ENCODE measurements at regions not wholly inside any gene's neighbourhood (a gene's known extent, or its start where the extent isn't known, plus 50 kb on each side); places are given as distances from the start of the nearest gene placed in this dataset.

DNA sequence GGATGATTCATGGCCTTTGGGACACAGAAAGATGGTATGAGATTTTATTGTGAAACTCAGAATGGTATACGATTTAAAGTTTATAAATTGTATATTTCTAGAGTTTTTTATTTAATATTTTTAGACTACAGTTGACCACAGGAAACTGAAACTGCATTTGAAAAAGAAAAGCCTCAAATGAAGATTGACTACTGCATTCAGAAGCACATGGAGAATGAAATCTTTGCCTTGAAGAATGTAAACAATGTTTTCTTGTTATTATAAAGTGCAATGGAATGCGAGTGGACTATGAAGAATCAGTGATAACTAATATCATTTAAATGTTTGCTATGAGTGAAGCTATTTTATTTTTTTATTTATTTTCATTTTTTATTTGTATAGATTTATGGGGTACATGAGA, 169.1 kb upstream of the CDH18 start:
- FAIRE-seq (no peak), DNase-seq (no peak)
- Histone ChIP-seq H3K27me3 (ENCODE audit: control insufficient read depth, insufficient read depth, low read length) (no peaks in the 10 kb centered on the region), H3K4me1 (ENCODE audit: control insufficient read depth in 2 of 3, insufficient read depth in 2 of 3, low read depth in 1 of 3, low read length in 3 of 3) (no peaks in the 10 kb centered on the region), H3K9me3 (ENCODE audit: control insufficient read depth in 2 of 3, insufficient read depth in 1 of 3, low read length in 3 of 3) (no peaks in the 10 kb centered on the region), H3K9ac (ENCODE audit: low read length in 3 of 3) (no peak overlapping the region), H3K27ac (ENCODE audit: low read depth in 2 of 2, low read length in 2 of 2) (no peak overlapping the region), H3K4me3 (ENCODE audit: low read length in 3 of 3) (no peak overlapping the region), H3K36me3 (ENCODE audit: control insufficient read depth in 2 of 3, insufficient read depth in 3 of 3, low read length in 3 of 3) (no peaks in the 10 kb centered on the region)
- intact Hi-C loops (cut with DNase I) = no loop called here
- TF ChIP-seq, protein P1, sequence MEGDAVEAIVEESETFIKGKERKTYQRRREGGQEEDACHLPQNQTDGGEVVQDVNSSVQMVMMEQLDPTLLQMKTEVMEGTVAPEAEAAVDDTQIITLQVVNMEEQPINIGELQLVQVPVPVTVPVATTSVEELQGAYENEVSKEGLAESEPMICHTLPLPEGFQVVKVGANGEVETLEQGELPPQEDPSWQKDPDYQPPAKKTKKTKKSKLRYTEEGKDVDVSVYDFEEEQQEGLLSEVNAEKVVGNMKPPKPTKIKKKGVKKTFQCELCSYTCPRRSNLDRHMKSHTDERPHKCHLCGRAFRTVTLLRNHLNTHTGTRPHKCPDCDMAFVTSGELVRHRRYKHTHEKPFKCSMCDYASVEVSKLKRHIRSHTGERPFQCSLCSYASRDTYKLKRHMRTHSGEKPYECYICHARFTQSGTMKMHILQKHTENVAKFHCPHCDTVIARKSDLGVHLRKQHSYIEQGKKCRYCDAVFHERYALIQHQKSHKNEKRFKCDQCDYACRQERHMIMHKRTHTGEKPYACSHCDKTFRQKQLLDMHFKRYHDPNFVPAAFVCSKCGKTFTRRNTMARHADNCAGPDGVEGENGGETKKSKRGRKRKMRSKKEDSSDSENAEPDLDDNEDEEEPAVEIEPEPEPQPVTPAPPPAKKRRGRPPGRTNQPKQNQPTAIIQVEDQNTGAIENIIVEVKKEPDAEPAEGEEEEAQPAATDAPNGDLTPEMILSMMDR (IDR thresholded peaks at IDR 0.05; ENCODE audit: borderline replicate concordance, extremely low read depth, insufficient read depth) = no peak

GRCh38 chr5:20145240-20145639, 157.2 kb upstream of the CDH18 start:
- H3K4me1 ChIP-seq (ENCODE audit: control insufficient read depth in 2 of 3, insufficient read depth in 2 of 3, low read depth in 1 of 3, low read length in 3 of 3) = no peaks in the 10 kb centered on the region
- FAIRE-seq = no peak
- intact Hi-C loops (cut with DNase I) = no loop called here
- no peak overlapping the region for H3K9ac ChIP-seq (ENCODE audit: low read length in 3 of 3)
- no peaks in the 10 kb centered on the region for H3K9me3 ChIP-seq (ENCODE audit: control insufficient read depth in 2 of 3, insufficient read depth in 1 of 3, low read length in 3 of 3)
- TF ChIP-seq, protein P1 (IDR thresholded peaks at IDR 0.05; ENCODE audit: borderline replicate concordance, extremely low read depth, insufficient read depth) = no peak
- H3K27me3 ChIP-seq (ENCODE audit: control insufficient read depth, insufficient read depth, low read length) = no peaks in the 10 kb centered on the region
- H3K4me3 ChIP-seq (ENCODE audit: low read length in 3 of 3) = no peak overlapping the region
- no peak overlapping the region for H3K27ac ChIP-seq (ENCODE audit: low read depth in 2 of 2, low read length in 2 of 2)
- no peak for DNase-seq
- H3K36me3 ChIP-seq (ENCODE audit: control insufficient read depth in 2 of 3, insufficient read depth in 3 of 3, low read length in 3 of 3) = no peaks in the 10 kb centered on the region

- TF ChIP-seq, protein P1 (IDR thresholded peaks at IDR 0.05; ENCODE audit: borderline replicate concordance, extremely low read depth, insufficient read depth) = no peak
- Histone ChIP-seq H3K9ac (ENCODE audit: low read length in 3 of 3) (no peak overlapping the region), H3K27me3 (ENCODE audit: control insufficient read depth, insufficient read depth, low read length) (no peaks in the 10 kb centered on the region), H3K27ac (ENCODE audit: low read depth in 2 of 2, low read length in 2 of 2) (no peak overlapping the region), H3K4me1 (ENCODE audit: control insufficient read depth in 2 of 3, insufficient read depth in 2 of 3, low read depth in 1 of 3, low read length in 3 of 3) (no peaks in the 10 kb centered on the region), H3K4me3 (ENCODE audit: low read length in 3 of 3) (no peak overlapping the region), H3K9me3 (ENCODE audit: control insufficient read depth in 2 of 3, insufficient read depth in 1 of 3, low read length in 3 of 3) (no peaks in the 10 kb centered on the region), H3K36me3 (ENCODE audit: control insufficient read depth in 2 of 3, insufficient read depth in 3 of 3, low read length in 3 of 3) (no peaks in the 10 kb centered on the region)
- intact Hi-C loops (cut with DNase I) = no loop called here
- FAIRE-seq (no peak), DNase-seq (no peak)
Observed at GRCh38 chr5:20129501-20129900, 141.5 kb upstream of the CDH18 start.

GRCh38 chr5:20128343-20128742, 140.3 kb upstream of the CDH18 start:
- no peak for FAIRE-seq
- H3K27ac ChIP-seq (ENCODE audit: low read depth in 2 of 2, low read length in 2 of 2) = no peak overlapping the region
- intact Hi-C loops (cut with DNase I) = no loop called here
- TF ChIP-seq, protein P1 (IDR thresholded peaks at IDR 0.05; ENCODE audit: borderline replicate concordance, extremely low read depth, insufficient read depth) = no peak
- no peak for DNase-seq
- no peak overlapping the region for H3K9ac ChIP-seq (ENCODE audit: low read length in 3 of 3)
- no peaks in the 10 kb centered on the region for H3K9me3 ChIP-seq (ENCODE audit: control insufficient read depth in 2 of 3, insufficient read depth in 1 of 3, low read length in 3 of 3)
- H3K36me3 ChIP-seq (ENCODE audit: control insufficient read depth in 2 of 3, insufficient read depth in 3 of 3, low read length in 3 of 3) = no peaks in the 10 kb centered on the region
- no peak overlapping the region for H3K4me3 ChIP-seq (ENCODE audit: low read length in 3 of 3)
- no peaks in the 10 kb centered on the region for H3K4me1 ChIP-seq (ENCODE audit: control insufficient read depth in 2 of 3, insufficient read depth in 2 of 3, low read depth in 1 of 3, low read length in 3 of 3)
- H3K27me3 ChIP-seq (ENCODE audit: control insufficient read depth, insufficient read depth, low read length) = no peaks in the 10 kb centered on the region

Measured in kidney (tissue), 13 donors.